GM12874 (cell line): ENCODE measurements at regions not wholly inside any gene's neighbourhood (a gene's known extent, or its start where the extent isn't known, plus 50 kb on each side); places are given as distances from the start of the nearest gene placed in this dataset.

ENCODE experiments used
- CTCF ChIP-seq: IDR thresholded peaks from 2 replicates; pipeline ENCODE4 v1.5.1; 2011; ENCODE audit warnings: low read depth, mild to moderate bottlenecking, control low read depth, low read length, moderate library complexity; ENCODE audit not compliant: insufficient read depth

- no peak for TF ChIP-seq CTCF
Observed at GRCh38 chr5:145462525-145462924, 372.6 kb downstream of the PRELID2 start.

DNA sequence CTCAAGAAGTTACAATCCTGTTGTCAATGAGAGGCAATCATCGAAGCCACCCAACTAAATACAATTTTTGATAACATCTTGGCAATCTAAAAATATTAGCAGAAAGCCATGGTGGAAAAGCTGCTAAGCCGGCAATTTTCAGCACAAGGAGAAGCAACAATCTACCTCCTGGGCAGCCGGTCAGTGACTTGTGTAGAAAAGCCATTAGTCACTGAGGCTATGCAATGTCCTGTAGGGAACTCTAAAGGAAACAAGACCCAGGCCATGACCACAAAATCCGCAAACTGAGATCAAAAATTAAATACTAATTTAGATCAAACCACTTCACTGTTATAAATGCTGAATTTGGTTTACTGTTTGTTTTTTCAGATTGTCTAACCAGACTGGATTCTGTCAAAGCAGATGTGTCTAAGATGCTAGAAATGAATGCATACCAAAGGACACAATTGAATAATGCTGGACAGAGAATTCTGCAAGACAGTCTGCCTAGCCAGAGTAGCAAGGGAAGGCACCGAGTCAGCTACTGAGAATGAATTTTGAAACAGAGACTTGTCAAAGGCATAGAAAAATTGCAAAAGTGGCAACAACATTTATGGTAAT, 384.8 kb downstream of the PRELID2 start:
- TF ChIP-seq CTCF = no peak

DNA sequence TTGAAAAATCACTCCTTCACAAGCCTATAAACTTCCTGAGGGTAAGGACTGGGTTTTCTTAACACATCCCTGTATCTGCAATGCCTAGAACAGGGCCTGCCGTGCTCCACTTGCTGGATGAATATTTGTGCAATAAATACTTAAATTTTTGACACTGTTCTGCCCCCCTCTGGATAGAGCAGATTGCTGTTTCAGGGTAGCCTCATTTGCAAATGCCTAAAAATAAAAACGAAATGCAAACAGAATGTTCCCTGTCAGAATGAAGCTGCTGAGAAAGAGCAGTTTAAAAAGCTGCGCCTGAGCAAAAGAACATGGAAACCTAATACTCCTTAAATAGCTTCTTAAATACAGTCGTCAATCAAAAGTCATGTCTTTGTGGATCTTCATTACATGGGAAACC, 385.3 kb downstream of the PRELID2 start:
- TF ChIP-seq CTCF = no peak

DNA sequence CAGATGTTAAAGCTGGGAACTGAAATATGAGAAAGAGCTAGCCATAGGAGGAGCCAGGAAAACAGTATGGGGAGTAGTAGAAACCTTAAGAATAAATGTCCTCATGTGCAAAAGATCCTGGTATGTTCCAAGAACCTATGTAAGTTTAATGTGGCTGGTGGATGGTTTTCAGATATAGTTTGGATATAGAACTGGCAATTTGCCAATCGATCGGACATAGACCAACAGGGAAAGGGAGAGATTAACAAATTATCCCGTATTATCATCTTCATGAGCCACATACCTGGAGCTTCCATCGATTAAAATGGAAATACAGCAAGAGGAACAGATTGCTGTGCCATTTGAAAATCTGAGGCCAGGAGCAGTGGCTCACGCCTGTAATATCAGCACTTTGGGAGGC, 388.7 kb downstream of the PRELID2 start:
- TF ChIP-seq CTCF = no peak

DNA sequence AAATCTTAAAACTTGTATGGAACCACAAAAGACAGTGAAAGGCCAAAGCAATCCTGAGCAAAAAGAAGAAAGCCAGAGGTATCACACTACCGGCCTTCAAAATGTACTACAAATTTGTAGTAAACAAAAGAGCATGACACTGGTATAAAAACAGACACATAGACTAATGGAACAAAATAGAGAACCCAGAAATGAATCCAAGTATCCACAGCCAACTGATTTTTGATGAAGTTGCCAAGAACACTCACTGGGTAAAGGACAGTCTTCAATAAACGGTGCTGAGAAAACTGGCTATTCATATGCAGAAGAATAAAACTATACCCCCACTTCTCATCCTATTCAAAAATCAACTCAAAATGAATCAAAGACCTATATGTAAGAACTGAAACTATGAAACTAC, 390.1 kb downstream of the PRELID2 start:
- no peak for TF ChIP-seq CTCF

- TF ChIP-seq CTCF = no peak
Observed at GRCh38 chr5:145443964-145444363, 391.2 kb downstream of the PRELID2 start.

DNA sequence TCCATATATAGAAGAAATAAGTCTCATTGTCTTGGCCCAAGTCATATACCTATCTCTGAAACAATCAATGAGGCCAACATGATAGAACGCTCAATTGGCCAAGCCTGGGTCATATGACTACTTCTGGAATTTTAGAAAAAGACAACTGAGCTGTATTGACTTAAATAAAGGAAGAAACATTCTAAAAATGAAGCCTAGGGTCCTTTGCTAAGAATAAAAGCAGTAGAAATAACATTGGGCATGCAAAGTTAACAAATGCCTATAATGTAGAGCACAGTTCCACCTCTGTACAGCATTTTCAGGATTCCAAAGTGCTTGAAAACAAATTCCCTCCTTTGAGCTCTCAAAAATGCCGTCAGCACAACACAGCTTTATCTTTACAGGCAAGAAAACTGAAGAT, 391.8 kb downstream of the PRELID2 start:
- no peak for TF ChIP-seq CTCF
